GM23338 (cell line): ENCODE measurements at regions not wholly inside any gene's neighbourhood (a gene's known extent, or its start where the extent isn't known, plus 50 kb on each side); places are given as distances from the start of the nearest gene placed in this dataset.

Experiments used
- ATAC-seq: fragments of 200-7000 bp; cut with Tn5 transposase; 3 replicates; pipeline ENCODE4 v1.9.1; 2020
- DNase-seq: peaks from one replicate; pipeline ENCODE4 v3.0.0-alpha.2; 2015; ENCODE audit warnings: low spot score
- H2AFZ ChIP-seq: fragments of 200-600 bp; sonication (generic); 2 replicates; pipeline ENCODE4 v1.8.0; 2016; ENCODE audit warnings: antibody characterized with exemption, mild to moderate bottlenecking, moderate library complexity
- H3F3A ChIP-seq: fragments of 200-600 bp; sonication (generic); replicated peaks from 2 replicates; pipeline ENCODE4 v1.8.0; 2017; ENCODE audit warnings: antibody characterized with exemption, mixed run types, low read depth
- H3K27ac ChIP-seq: fragments of 200-600 bp; sonication (generic); 2 replicates; pipeline ENCODE4 v1.6.1; 2016; ENCODE audit warnings: low read depth
- H3K27me3 ChIP-seq: fragments of 200-600 bp; sonication (generic); 2 replicates; pipeline ENCODE4 v1.8.0; 2016; ENCODE audit warnings: mild to moderate bottlenecking, mixed run types, moderate library complexity; ENCODE audit not compliant: insufficient read depth
- H3K36me3 ChIP-seq: fragments of 200-600 bp; sonication (generic); 2 replicates; pipeline ENCODE4 v1.8.0; 2016; ENCODE audit warnings: mild to moderate bottlenecking; ENCODE audit not compliant: insufficient read depth
- H3K4me1 ChIP-seq: fragments of 200-600 bp; sonication (generic); 2 replicates; pipeline ENCODE4 v1.8.0; 2016; ENCODE audit warnings: mild to moderate bottlenecking, moderate library complexity; ENCODE audit not compliant: insufficient read depth
- H3K4me2 ChIP-seq: fragments of 200-600 bp; sonication (generic); 2 replicates; pipeline ENCODE4 v1.7.1; 2017; ENCODE audit warnings: mixed run types
- H3K4me3 ChIP-seq: fragments of 200-600 bp; sonication (generic); 2 replicates; pipeline ENCODE4 v1.6.1; 2016; ENCODE audit warnings: mixed run types
- H3K79me2 ChIP-seq: fragments of 200-600 bp; sonication (generic); replicated peaks from 2 replicates; pipeline ENCODE4 v1.8.0; 2017; ENCODE audit warnings: mild to moderate bottlenecking; ENCODE audit not compliant: insufficient read depth
- H3K9me2 ChIP-seq: fragments of 200-600 bp; sonication (generic); 2 replicates; pipeline ENCODE4 v1.8.0; 2017; ENCODE audit not compliant: insufficient read depth
- H4K20me1 ChIP-seq: fragments of 200-600 bp; sonication (generic); replicated peaks from 2 replicates; pipeline ENCODE4 v1.8.0; 2017; ENCODE audit warnings: mild to moderate bottlenecking; ENCODE audit not compliant: insufficient read depth
- H3K27ac Mint-ChIP-seq: 2 replicates; pipeline ENCODE4 v1.8.0; 2020; ENCODE audit warnings: inconsistent platforms, mild to moderate bottlenecking, moderate library complexity, mixed read lengths
- H3K27me3 Mint-ChIP-seq: 3 replicates; pipeline ENCODE4 v1.8.0; 2022; ENCODE audit warnings: low read depth, mild to moderate bottlenecking, moderate library complexity, mixed read lengths, inconsistent platforms; ENCODE audit not compliant: insufficient read depth, poor library complexity
- H3K36me3 Mint-ChIP-seq: 3 replicates; pipeline ENCODE4 v1.8.0; 2021; ENCODE audit warnings: low read depth, mild to moderate bottlenecking, inconsistent platforms, moderate library complexity, mixed read lengths
- H3K4me1 Mint-ChIP-seq: 3 replicates; pipeline ENCODE4 v1.8.0; 2020; ENCODE audit warnings: mild to moderate bottlenecking, inconsistent platforms, mixed read lengths
- H3K4me3 Mint-ChIP-seq: 3 replicates; pipeline ENCODE4 v1.8.0; 2021; ENCODE audit warnings: moderate library complexity, mild to moderate bottlenecking, inconsistent platforms, mixed read lengths
- H3K9me3 Mint-ChIP-seq: 3 replicates; pipeline ENCODE4 v1.8.0; 2020; ENCODE audit warnings: moderate library complexity, mild to moderate bottlenecking, inconsistent platforms, mixed read lengths
- CREB1 ChIP-seq: fragments of 250-450 bp; sonication (Bioruptor Pico); IDR thresholded peaks from 2 replicates; pipeline ENCODE4 v1.5.0; 2020; ENCODE audit warnings: low read depth, mild to moderate bottlenecking, moderate library complexity
- EZH2 ChIP-seq: fragments of 200-600 bp; sonication (generic); IDR thresholded peaks from one replicate; pipeline ENCODE4 v1.8.0; 2017; ENCODE audit warnings: antibody characterized with exemption, mild to moderate bottlenecking, low read depth; ENCODE audit not compliant: unreplicated experiment
- EZH2phosphoT487 ChIP-seq: fragments of 200-600 bp; sonication (generic); IDR thresholded peaks from one replicate; pipeline ENCODE4 v1.8.1; 2018; ENCODE audit warnings: antibody characterized with exemption; ENCODE audit not compliant: unreplicated experiment
- JUNB ChIP-seq: IDR thresholded peaks from one replicate; pipeline ENCODE4 v1.6.1; 2016; ENCODE audit warnings: antibody characterized with exemption; ENCODE audit not compliant: unreplicated experiment
- NANOG ChIP-seq: IDR thresholded peaks from 2 replicates; pipeline ENCODE4 v1.6.1; 2016; ENCODE audit warnings: antibody characterized with exemption, borderline replicate concordance
- POLR2AphosphoS5 ChIP-seq: IDR thresholded peaks from 2 replicates; pipeline ENCODE4 v1.6.1; 2016; ENCODE audit warnings: antibody characterized with exemption, low read depth
- STAT1 ChIP-seq: IDR thresholded peaks from one replicate; pipeline ENCODE4 v1.6.1; 2016; ENCODE audit warnings: antibody characterized with exemption; ENCODE audit not compliant: unreplicated experiment
- ZNF114 ChIP-seq: fragments of 250-450 bp; sonication (Bioruptor Pico); IDR thresholded peaks from 2 replicates; pipeline ENCODE4 v1.5.0; 2020; ENCODE audit warnings: mild to moderate bottlenecking, moderate library complexity
- TF ChIP-seq, protein P1 (sequence below): IDR thresholded peaks from one replicate; pipeline ENCODE4 v1.6.1; 2018; ENCODE audit warnings: antibody characterized with exemption; ENCODE audit not compliant: unreplicated experiment
- TF ChIP-seq, protein P2 (sequence below): fragments of 250-450 bp; sonication (Bioruptor Pico); IDR thresholded peaks from 2 replicates; pipeline ENCODE4 v1.5.0; 2020; ENCODE audit warnings: mild to moderate bottlenecking, moderate library complexity
- TF ChIP-seq, protein P3 (sequence below), 2 experiments: fragments of 200-600 bp in 1 of 2; sonication (generic) in 1 of 2; conservative IDR thresholded peaks; 2 replicates each; pipeline versions ENCODE4 v1.5.1 to v1.6.1; 2016 to 2017; ENCODE audit warnings: antibody characterized with exemption in 2 of 2, low read depth in 2 of 2, mild to moderate bottlenecking in 2 of 2, moderate library complexity in 1 of 2

DNA sequence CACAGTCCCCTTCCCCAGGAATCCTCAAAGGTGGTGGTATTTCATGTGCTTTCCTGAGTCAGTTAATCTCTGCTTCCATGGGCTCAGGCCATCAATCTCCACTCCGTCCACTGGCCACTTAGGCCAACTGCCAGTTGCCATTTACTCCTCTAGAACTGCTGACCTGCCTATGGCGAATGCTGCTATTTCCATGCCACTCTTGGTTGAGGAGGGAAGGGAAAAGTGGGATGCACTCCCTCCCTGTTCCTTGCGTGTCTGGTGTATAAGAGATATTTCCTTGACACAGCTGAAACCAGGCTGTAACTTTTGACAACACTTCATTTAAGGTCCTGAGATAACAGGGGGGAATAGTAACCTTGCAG, 261.5 kb downstream of the MREG start:
- no peak overlapping the region for H3K27ac Mint-ChIP-seq
- H3K9me3 Mint-ChIP-seq: no peaks in the 10 kb centered on the region; the same call in 2 of the 3 replicates
- Histone ChIP-seq H3K4me3 (no peak overlapping the region), H2AFZ (no peak overlapping the region), H3K9me2 (peaks cover 18% of the 10 kb centered on the region; the same call in 1 of the 2 replicates), H3K4me1 (no peaks in the 10 kb centered on the region), H3K27ac (no peak overlapping the region), H3K27me3 (no peaks in the 10 kb centered on the region), H3F3A (no peaks in the 10 kb centered on the region), H3K4me2 (no peak overlapping the region), H3K79me2 (no peaks in the 10 kb centered on the region), H3K36me3 (no peaks in the 10 kb centered on the region), H4K20me1 (no peaks in the 10 kb centered on the region)
- TF ChIP-seq EZH2phosphoT487 (no peak), POLR2AphosphoS5 (no peak), NANOG (no peak), CREB1 (CRISPR knock-in tag) (no peak), ZNF114 (CRISPR knock-in tag) (no peak), EZH2 (no peak), JUNB (no peak), STAT1 (no peak)
- TF ChIP-seq, protein P1, sequence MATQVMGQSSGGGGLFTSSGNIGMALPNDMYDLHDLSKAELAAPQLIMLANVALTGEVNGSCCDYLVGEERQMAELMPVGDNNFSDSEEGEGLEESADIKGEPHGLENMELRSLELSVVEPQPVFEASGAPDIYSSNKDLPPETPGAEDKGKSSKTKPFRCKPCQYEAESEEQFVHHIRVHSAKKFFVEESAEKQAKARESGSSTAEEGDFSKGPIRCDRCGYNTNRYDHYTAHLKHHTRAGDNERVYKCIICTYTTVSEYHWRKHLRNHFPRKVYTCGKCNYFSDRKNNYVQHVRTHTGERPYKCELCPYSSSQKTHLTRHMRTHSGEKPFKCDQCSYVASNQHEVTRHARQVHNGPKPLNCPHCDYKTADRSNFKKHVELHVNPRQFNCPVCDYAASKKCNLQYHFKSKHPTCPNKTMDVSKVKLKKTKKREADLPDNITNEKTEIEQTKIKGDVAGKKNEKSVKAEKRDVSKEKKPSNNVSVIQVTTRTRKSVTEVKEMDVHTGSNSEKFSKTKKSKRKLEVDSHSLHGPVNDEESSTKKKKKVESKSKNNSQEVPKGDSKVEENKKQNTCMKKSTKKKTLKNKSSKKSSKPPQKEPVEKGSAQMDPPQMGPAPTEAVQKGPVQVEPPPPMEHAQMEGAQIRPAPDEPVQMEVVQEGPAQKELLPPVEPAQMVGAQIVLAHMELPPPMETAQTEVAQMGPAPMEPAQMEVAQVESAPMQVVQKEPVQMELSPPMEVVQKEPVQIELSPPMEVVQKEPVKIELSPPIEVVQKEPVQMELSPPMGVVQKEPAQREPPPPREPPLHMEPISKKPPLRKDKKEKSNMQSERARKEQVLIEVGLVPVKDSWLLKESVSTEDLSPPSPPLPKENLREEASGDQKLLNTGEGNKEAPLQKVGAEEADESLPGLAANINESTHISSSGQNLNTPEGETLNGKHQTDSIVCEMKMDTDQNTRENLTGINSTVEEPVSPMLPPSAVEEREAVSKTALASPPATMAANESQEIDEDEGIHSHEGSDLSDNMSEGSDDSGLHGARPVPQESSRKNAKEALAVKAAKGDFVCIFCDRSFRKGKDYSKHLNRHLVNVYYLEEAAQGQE: no peak
- TF ChIP-seq, protein P2, sequence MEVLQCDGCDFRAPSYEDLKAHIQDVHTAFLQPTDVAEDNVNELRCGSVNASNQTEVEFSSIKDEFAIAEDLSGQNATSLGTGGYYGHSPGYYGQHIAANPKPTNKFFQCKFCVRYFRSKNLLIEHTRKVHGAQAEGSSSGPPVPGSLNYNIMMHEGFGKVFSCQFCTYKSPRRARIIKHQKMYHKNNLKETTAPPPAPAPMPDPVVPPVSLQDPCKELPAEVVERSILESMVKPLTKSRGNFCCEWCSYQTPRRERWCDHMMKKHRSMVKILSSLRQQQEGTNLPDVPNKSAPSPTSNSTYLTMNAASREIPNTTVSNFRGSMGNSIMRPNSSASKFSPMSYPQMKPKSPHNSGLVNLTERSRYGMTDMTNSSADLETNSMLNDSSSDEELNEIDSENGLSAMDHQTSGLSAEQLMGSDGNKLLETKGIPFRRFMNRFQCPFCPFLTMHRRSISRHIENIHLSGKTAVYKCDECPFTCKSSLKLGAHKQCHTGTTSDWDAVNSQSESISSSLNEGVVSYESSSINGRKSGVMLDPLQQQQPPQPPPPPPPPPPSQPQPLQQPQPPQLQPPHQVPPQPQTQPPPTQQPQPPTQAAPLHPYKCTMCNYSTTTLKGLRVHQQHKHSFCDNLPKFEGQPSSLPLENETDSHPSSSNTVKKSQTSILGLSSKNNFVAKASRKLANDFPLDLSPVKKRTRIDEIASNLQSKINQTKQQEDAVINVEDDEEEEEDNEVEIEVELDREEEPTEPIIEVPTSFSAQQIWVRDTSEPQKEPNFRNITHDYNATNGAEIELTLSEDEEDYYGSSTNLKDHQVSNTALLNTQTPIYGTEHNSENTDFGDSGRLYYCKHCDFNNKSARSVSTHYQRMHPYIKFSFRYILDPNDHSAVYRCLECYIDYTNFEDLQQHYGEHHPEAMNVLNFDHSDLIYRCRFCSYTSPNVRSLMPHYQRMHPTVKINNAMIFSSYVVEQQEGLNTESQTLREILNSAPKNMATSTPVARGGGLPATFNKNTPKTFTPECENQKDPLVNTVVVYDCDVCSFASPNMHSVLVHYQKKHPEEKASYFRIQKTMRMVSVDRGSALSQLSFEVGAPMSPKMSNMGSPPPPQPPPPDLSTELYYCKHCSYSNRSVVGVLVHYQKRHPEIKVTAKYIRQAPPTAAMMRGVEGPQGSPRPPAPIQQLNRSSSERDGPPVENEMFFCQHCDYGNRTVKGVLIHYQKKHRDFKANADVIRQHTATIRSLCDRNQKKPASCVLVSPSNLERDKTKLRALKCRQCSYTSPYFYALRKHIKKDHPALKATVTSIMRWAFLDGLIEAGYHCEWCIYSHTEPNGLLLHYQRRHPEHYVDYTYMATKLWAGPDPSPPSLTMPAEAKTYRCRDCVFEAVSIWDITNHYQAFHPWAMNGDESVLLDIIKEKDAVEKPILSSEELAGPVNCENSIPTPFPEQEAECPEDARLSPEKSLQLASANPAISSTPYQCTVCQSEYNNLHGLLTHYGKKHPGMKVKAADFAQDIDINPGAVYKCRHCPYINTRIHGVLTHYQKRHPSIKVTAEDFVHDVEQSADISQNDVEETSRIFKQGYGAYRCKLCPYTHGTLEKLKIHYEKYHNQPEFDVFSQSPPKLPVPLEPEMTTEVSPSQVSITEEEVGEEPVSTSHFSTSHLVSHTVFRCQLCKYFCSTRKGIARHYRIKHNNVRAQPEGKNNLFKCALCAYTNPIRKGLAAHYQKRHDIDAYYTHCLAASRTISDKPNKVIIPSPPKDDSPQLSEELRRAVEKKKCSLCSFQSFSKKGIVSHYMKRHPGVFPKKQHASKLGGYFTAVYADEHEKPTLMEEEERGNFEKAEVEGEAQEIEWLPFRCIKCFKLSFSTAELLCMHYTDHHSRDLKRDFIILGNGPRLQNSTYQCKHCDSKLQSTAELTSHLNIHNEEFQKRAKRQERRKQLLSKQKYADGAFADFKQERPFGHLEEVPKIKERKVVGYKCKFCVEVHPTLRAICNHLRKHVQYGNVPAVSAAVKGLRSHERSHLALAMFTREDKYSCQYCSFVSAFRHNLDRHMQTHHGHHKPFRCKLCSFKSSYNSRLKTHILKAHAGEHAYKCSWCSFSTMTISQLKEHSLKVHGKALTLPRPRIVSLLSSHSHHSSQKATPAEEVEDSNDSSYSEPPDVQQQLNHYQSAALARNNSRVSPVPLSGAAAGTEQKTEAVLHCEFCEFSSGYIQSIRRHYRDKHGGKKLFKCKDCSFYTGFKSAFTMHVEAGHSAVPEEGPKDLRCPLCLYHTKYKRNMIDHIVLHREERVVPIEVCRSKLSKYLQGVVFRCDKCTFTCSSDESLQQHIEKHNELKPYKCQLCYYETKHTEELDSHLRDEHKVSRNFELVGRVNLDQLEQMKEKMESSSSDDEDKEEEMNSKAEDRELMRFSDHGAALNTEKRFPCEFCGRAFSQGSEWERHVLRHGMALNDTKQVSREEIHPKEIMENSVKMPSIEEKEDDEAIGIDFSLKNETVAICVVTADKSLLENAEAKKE (CRISPR knock-in tag): no peak
- TF ChIP-seq, protein P3, sequence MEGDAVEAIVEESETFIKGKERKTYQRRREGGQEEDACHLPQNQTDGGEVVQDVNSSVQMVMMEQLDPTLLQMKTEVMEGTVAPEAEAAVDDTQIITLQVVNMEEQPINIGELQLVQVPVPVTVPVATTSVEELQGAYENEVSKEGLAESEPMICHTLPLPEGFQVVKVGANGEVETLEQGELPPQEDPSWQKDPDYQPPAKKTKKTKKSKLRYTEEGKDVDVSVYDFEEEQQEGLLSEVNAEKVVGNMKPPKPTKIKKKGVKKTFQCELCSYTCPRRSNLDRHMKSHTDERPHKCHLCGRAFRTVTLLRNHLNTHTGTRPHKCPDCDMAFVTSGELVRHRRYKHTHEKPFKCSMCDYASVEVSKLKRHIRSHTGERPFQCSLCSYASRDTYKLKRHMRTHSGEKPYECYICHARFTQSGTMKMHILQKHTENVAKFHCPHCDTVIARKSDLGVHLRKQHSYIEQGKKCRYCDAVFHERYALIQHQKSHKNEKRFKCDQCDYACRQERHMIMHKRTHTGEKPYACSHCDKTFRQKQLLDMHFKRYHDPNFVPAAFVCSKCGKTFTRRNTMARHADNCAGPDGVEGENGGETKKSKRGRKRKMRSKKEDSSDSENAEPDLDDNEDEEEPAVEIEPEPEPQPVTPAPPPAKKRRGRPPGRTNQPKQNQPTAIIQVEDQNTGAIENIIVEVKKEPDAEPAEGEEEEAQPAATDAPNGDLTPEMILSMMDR (conservative IDR thresholded peaks at IDR 0.05; ENCODE audit: low read depth in 2 of 2): no peak
- H3K4me1 Mint-ChIP-seq: 0 out of 3 replicates have a peak, but pooled peaks cover 2% of the 10 kb centered on the region
- H3K4me3 Mint-ChIP-seq: no peak overlapping the region
- ATAC-seq (no peak), DNase-seq (no peak)
- H3K27me3 Mint-ChIP-seq: peaks cover 1% of the 10 kb centered on the region
- no peaks in the 10 kb centered on the region for H3K36me3 Mint-ChIP-seq
